Right renal pelvis (tissue), 4 donors: ENCODE measurements at regions not wholly inside any gene's neighbourhood (a gene's known extent, or its start where the extent isn't known, plus 50 kb on each side); places are given as distances from the start of the nearest gene placed in this dataset.
A peak's percentile ranks its signal among the peaks of the same experiment; 100 is the strongest.

Experiments used
- DNase-seq, 4 donors: peaks; one replicate each; pipeline ENCODE4 v3.0.0-alpha.2; 2013; ENCODE audit warnings: low read depth in 4 of 4, low spot score in 3 of 4, missing footprints in 1 of 4

DNA sequence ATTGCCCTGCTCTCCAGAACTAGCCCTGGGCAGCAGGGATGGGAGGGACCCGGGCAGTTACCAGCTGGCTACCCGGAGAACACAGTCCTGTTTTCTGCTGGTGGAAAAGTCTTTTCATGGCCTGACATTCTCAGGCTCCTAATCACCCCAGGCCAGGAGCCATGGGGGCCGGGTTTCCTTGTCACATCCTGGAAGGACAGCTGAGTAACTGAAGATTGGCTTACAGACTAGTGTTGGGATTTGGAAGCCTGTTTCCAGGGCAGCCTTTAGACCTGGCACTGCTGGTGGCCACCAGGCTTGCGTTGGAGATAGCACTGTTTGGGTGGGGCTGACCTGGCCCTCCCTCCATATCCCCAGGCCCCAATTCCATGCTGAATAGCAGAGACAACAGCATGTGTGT lies 349.0 kb downstream of the CTTN start:
- no peak for DNase-seq

GRCh38 chr11:70747921-70748320 lies 349.6 kb downstream of the CTTN start:
- no peak for DNase-seq

- no peak for DNase-seq
These were observed 352.9 kb downstream of the CTTN start for GRCh38 chr11:70751142-70751734.

DNA sequence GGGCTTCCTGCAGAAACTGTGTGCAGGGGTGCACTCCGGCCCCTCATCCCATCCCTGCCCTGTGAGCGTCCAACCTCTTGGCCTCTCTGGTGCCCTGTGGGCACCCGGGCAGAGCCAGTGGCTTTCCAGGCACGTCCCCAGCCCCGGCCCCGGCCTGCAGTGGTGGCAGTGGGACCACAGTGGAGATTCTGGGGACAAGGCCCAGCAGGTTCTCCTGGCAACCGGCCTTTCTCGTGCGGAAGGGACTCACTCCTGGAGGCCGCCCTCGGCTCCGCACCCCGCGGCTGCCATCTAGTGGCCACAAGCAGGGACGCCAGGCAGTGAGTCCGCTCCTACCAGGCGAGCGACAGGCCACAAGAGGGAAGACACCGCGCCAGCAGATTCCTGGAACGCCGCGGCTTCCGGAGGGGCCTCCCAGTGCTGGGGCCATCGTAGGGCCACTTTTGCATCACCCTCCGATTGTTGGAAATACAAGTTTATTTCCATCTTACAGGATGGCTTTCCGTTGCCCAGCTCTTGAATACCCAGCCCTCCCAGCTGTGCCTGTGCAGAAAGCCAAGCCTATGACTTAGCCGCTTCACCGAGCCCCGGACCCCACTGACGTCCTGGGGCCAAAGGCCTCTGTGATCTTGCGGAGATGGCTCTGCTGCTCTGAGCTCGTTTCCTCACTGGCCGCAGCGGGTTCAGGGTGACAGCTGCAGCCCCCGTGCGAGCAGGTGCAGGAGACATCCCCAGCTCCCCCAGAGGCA lies 357.3 kb downstream of the CTTN start:
- DNase-seq: peak in 3 of 4 donors; percentile 36 to 53 (median 50)

DNA sequence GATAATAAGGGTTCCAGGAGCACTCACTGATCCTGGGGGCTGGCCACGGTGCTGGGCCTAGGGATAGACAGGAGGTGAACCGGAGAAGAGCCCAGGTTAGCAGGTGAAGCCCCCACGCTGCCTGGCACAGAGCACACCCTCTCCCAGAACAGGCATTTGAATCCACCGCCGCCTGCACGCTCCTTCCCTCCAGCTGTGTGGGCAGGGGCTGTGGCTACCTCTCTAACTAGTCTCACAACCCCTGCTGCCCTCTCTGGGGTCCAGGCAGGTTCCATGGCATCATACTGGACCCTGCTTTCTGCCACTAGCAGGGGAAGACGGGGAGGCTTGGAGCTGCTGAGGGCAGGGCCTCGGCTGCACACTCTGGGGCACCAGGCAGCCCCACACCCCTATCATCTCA lies 358.0 kb downstream of the CTTN start:
- DNase-seq: no peak

DNA sequence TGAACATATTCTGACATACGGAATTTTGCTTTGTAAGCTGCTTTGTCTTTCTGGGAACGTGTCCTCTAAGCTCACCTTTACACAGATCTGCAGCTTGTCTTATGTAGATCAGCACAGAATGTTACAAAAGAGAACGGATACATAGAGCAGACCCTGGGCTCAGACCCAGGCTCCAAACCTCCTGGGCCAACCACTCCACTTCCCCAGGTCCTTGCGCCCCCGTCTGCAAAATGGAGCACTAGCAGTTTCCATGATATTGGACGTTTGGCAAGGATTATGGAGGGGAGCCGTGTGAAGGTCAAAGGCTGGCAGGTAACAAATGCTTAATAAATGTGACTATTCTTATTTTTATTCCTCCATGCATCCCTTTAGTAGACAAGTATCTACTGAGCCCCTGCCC lies 358.4 kb downstream of the CTTN start:
- DNase-seq: no peak

GRCh38 chr11:70757241-70757640 lies 358.9 kb downstream of the CTTN start:
- no peak for DNase-seq

- DNase-seq: no peak
These were observed 359.9 kb downstream of the CTTN start for GRCh38 chr11:70758206-70758605.

DNA sequence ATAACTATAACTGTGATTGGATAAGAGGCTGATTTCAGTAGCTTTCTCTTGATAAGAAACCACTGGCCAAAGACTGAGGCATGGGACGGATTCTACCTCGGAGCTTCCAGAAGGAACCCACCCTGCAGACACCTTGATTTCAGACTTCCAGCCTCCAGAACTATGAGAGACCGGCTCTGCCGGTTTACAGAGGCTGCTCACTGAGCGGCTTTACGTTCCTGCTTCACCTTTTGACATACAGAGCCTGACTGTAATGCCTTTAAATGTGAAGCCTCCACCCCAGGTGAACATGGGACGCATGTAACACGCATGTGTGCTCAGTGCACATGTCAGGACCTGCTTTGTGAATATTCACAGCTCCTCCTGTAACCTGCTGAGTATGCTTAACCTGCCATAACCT lies 361.5 kb downstream of the CTTN start:
- DNase-seq: no peak

GRCh38 chr11:70760416-70761020 lies 362.2 kb downstream of the CTTN start:
- DNase-seq: no peak

- DNase-seq: no peak
These were observed 363.0 kb downstream of the CTTN start for GRCh38 chr11:70761094-70761907.

DNA sequence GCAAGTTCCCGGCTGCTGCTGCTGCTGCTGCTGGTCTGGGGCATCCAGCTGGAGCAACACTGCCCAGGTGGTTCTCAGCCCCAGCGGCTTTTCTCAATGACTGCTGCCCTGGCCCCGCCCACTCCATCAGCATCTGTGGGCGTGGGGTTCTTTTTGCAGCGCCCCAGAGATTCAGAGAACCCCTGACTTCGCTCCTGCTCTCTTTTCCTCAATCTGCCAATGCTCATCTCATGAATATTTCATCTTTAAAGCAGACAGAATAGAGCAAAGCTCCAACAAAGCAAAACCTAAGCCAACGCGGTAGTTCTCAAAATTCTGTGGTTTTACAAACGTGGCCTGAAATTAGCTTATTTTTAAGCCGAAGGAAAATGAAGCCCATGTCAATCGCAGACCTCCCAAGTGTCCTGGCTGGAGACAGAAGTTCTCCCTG lies 363.6 kb downstream of the CTTN start:
- DNase-seq: no peak

GRCh38 chr11:70762810-70763209 lies 364.5 kb downstream of the CTTN start:
- no peak for DNase-seq

GRCh38 chr11:70763606-70764005 lies 365.3 kb downstream of the CTTN start:
- no peak for DNase-seq

- no peak for DNase-seq
These were observed 366.1 kb downstream of the CTTN start for GRCh38 chr11:70764356-70764905.

- DNase-seq: no peak
These were observed 368.6 kb downstream of the CTTN start for GRCh38 chr11:70766901-70767300.

DNA sequence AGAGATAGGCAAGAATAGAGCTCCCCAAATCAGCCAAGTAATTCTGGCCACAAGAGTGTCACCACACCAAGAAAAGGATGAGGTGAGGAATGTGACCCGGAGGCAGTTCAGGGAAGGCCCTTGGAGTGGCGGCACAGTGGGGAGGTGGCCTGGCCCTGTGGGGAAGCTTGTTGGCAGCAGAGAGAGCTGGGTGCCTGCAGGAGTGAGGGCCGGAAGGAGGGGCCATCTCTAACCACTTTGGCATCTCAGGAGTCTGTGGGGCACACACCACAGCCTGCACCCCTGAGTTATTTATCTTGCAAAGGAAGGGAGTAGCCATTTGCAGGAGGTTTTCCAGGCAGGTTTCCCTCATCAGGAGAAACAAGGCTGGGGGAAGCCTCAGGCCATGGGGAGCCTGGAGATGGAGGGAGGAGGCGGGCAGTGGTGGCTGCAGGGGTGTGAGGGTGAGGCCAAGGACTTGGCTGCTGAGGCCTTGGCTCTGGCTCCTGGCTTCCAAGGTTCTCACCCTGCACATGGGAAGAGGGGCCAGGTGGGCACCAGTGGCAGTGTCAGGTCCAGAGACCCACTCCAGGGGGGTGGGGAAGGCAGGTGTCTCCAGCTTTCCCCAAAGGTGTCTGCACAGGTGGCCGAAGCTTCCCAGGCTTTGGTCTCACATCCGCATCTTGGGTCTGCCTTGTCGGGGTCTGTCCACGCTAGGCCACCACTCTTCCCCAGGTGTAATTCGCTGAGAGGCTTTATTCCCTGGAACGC lies 370.2 kb downstream of the CTTN start:
- no peak for DNase-seq

GRCh38 chr11:70769106-70769505 lies 370.8 kb downstream of the CTTN start:
- no peak for DNase-seq

GRCh38 chr11:70769521-70769920 lies 371.2 kb downstream of the CTTN start:
- DNase-seq: no peak
